Hematopoietic multipotent progenitor cell treated with erythropoietin and hydrocortisone succinate and interleukin-3 and kit ligand, for 15 days (in vitro differentiated cells): ENCODE measurements at regions not wholly inside any gene's neighbourhood (a gene's known extent, or its start where the extent isn't known, plus 50 kb on each side); places are given as distances from the start of the nearest gene placed in this dataset.
"Not testable (repeated sequence)": the region's sequence is repeated elsewhere in the genome, so short reads cannot be mapped to it uniquely, and the experiment has no call there.

Source experiments
- DNase-seq: peaks from one replicate; pipeline ENCODE4 v3.0.0-alpha.2; 2015; ENCODE audit warnings: low spot score

DNA sequence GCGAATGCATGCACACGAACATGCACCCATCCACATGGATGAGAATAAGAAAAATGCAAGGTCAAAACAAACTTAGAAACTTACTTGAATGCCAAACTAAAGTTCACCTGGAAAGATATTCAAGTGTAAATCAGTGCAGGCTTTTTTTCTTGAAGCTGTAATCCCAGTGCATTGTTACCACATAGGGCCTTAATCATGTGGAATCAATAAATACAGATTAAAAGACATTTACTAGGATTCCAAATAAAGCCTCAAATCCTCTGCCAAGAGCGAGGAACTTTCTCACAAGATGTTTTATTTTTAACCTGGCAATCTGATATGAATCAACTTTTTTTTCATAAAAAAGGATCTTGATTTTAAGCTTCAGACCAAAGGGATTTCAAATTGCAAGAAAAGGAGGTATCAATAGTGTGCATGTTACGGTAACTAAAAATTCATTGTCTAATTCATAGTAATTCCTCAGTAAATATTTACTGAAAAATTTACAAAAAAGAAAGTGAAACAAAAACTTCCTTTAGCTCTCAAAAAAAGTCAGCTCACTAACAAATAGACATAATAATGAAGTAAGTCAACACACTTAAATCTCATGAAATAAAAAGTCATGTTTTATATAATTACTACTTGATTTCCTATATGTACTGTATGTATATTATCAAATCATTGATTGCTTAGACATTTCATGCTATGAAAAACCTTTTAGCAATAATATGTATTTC is 978.6 kb downstream of the PLOD2 start:
- DNase-seq: no peak

- DNase-seq: no peak
Observed at GRCh38 chr3:145183261-145183660, 977.7 kb downstream of the PLOD2 start.

- no peak for DNase-seq
Observed at GRCh38 chr3:145188079-145188770, 972.8 kb downstream of the PLOD2 start.

GRCh38 chr3:145190138-145190537 is 970.8 kb downstream of the PLOD2 start:
- DNase-seq: no peak

- DNase-seq: no peak
Observed at GRCh38 chr3:145190761-145191160, 970.2 kb downstream of the PLOD2 start.

- DNase-seq: no peak
Observed at GRCh38 chr3:145191543-145191942, 969.4 kb downstream of the PLOD2 start.

- DNase-seq: no peak
Observed at GRCh38 chr3:145197051-145197820, 963.7 kb downstream of the PLOD2 start.

GRCh38 chr3:145197821-145198220 is 963.2 kb downstream of the PLOD2 start:
- no peak for DNase-seq

DNA sequence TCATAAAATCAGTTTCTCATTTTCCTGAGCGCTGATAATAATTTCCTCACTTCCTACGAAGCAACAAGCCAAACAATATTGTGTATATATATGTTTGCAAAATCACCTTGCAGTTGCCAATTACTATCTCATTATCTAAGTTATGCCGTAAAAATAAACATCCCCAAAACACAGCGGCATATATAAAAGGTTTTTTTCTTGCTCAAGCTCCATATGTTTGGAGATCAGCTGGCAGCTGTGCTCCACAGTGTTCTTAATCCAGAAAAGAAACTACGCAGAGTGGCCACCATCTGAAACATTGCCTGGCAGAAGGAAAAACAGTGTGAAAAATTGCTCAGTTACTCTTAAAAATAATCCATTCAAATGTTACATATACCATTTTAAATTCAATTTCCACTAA is 951.4 kb downstream of the PLOD2 start:
- DNase-seq: no peak

DNA sequence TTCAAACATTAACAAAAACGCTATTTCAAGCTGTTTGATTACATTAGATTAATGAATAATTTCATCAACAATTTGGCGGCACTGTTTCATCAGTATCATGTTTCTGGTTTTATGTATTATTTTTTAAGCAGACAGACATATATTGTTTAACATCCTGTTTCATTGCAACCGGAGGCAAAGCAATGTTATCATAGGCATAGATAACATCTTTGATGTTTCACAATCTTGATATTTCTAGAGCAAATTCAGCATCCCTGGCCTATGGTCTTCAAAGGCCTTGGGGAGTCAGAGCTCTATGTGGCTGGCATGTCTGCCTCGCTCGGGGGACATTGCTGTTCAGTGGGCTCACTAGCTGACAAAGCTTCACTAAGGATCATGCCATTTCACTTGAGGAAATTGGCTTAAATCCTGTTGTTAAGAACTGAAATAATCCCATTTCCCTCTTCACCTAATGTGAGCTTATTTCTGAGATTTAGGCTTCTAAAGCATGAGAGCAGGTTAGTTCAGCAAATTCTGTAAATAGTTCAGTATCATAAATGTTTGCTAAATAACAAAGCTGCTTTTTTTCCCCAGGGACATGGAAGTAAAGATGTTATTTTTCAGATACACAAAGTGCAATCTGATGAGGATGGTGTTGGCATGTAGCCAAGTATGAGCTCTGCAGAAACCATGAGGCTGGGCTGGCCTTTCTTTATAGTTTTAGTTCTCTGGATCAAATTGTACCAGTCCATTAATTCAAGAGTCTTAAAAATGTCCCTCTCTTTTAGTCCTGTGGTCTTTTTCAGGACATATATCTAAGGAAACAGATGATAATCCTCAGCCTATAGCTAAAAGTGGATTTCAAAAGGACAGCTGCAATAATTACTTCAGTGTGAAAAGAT is 941.4 kb downstream of the PLOD2 start:
- no peak for DNase-seq

GRCh38 chr3:145224886-145225285 is 936.1 kb downstream of the PLOD2 start:
- DNase-seq: no peak

DNA sequence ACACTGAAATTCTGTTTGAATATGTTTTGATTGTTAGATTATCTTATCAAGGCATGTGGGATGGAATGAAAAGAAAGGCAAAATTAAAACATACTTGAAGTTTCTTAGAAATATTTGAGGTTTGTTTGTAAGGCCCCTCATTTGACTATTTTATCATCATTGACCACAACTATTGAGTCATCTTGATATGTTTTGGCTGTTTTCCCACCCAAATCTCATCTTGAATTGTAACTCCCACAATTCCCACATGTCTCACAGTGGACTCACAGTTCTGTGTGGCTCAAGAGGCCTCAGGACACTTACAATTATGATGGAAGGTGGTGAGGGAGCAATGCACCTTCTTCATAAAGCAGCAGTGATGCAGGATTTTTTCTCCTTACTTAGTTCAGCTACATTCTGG is 917.1 kb downstream of the PLOD2 start:
- DNase-seq: no peak

DNA sequence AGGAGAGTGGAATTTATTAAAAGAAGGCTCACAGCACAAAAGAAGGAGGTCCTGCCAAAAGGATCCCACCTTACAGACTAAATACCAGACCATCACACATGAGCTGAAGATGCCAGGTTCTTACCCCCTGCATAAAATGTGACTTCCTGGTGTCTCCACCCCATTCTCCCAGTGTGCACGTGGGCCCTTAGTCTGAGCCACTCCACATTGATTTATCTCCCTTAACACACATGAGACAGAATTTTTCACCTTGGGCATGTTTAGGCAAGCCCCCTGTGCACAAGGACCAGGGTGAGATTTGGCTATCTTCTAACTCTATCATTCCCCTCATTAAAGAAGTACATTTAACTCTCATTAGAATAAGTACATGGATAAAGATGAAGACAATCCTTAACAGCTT is 916.7 kb downstream of the PLOD2 start:
- DNase-seq: no peak

- DNase-seq: no peak
Observed at GRCh38 chr3:145246291-145246690, 914.7 kb downstream of the PLOD2 start.

DNA sequence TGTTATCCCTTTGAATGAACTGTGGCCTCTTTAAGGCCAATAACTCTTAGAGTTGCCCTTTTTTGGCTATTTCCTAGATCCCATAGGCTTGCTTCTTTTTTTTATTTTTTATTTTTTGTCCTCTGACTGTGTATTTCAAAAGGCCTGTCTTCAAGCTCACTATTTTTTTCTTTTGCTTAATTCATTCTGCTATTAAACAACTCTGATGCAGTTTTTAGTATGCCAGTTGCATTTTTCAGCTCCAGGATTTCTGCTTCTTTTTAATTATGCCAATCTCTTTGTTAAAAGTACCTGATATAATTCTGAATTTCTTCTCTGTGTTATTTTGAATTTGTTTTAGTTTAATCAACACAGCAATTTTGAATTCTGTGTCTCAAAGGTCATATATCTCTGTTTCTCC is 912.1 kb downstream of the PLOD2 start:
- no peak for DNase-seq

- DNase-seq: no peak
Observed at GRCh38 chr3:145251311-145251710, 909.7 kb downstream of the PLOD2 start.

DNA sequence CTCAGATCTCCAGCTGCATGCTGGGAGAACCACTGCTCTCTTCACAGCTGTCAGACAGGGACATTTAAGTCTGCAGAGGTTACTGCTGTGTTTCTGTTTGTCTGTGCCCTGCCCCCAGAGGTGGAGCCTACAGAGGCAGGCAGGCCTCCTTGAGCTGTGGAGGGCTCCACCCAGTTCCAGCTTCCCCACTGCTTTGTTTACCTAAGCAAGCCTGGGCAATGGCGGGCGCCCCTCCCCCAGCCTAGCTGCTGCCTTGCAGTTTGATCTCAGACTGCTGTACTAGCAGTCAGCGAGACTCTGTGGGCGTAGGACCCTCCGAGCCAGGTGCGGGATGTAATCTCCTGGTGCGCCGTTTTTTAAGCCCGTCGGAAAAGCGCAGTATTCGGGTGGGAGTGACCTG is 903.0 kb downstream of the PLOD2 start:
- DNase-seq: not testable (repeated sequence)

GRCh38 chr3:145259166-145259880 is 901.7 kb downstream of the PLOD2 start:
- no peak for DNase-seq

DNA sequence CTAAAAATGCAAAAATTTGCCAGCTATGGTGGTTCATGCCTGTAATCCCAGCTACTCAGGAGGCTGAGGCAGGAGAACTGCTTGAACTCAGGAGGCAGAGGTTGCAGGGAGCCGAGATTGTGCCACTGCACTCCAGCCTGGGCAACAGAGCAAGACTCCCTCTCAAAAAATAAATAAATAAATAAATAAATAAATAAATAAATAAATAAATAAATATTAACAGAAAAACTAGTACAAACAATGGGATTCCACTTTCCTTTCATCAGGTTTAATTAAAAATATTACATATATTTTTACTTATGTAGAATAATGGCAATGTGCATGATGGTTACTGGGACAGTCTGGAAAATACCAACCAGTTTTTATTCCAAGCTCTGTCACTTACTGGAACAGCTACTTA is 897.5 kb downstream of the PLOD2 start:
- not testable (repeated sequence) for DNase-seq

DNA sequence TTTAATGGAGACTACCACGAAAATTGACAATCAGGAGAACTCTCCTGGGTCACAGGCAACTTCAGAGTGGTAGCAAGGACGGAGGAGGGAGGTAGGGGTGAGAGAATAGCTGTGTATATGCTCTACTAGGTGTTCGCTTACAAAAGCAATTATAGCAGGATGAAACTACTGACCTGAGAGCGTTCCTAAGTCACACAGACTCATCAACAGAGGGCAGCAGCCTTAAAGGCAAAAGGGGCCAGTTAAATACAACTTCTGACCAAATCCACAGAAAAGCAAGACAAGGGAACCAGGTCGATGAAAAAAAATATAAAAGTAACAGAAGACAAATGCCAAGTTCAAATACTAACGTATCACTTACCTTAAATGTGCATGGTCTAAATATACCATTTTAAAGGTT is 894.6 kb downstream of the PLOD2 start:
- DNase-seq: no peak

GRCh38 chr3:145269106-145269505 is 891.9 kb downstream of the PLOD2 start:
- DNase-seq: no peak
